ENCODE measurements at regions not wholly inside any gene's neighbourhood (a gene's known extent, or its start where the extent isn't known, plus 50 kb on each side); places are given as distances from the start of the nearest gene placed in this dataset.
"Not testable (repeated sequence)": the region's sequence is repeated elsewhere in the genome, so short reads cannot be mapped to it uniquely, and the experiment has no call there.

GRCh38 chr2:175792199-175792598 lies 209.9 kb downstream of the LNPK start:
- no peaks in the 10 kb centered on the region for H3K36me3 Mint-ChIP-seq (ENCODE audit: low read depth)
- H3K27me3 Mint-ChIP-seq: no peaks in the 10 kb centered on the region
- no peak overlapping the region for H3K4me3 Mint-ChIP-seq
- no peak for DNase-seq
- H3K4me1 Mint-ChIP-seq: no peaks in the 10 kb centered on the region
- CTCF ChIA-PET: no interaction called here
- POLR2A ChIA-PET: no interaction called here
- peaks cover 9% of the 10 kb centered on the region for H3K9me3 Mint-ChIP-seq
- no peak overlapping the region for H3K27ac Mint-ChIP-seq

- no peaks in the 10 kb centered on the region for H3K36me3 Mint-ChIP-seq (ENCODE audit: low read depth)
- H3K9me3 Mint-ChIP-seq: no peaks in the 10 kb centered on the region
- H3K27ac Mint-ChIP-seq: no peak overlapping the region
- H3K4me3 Mint-ChIP-seq: no peak overlapping the region
- ChIA-PET POLR2A (no interaction called here), CTCF (no interaction called here)
- no peaks in the 10 kb centered on the region for H3K4me1 Mint-ChIP-seq
- H3K27me3 Mint-ChIP-seq: no peaks in the 10 kb centered on the region
- DNase-seq: no peak
Measured at GRCh38 chr2:175786471-175787124, 215.5 kb downstream of the LNPK start.

GRCh38 chr2:175777337-175777736 lies 224.7 kb downstream of the LNPK start:
- CTCF ChIA-PET, H3K4me3 Mint-ChIP-seq: not testable (repeated sequence)

GRCh38 chr2:175769200-175769599 lies 232.9 kb downstream of the LNPK start:
- Mint-ChIP-seq H3K4me3 (no peak overlapping the region), H3K27ac (no peak overlapping the region), H3K36me3 (ENCODE audit: low read depth) (no peaks in the 10 kb centered on the region), H3K4me1 (no peaks in the 10 kb centered on the region), H3K27me3 (no peaks in the 10 kb centered on the region), H3K9me3 (no peaks in the 10 kb centered on the region)
- POLR2A ChIA-PET: no interaction called here
- no peak for DNase-seq
- CTCF ChIA-PET: no interaction called here

More at GRCh38 chr2:175777337-175777736, 224.7 kb downstream of the LNPK start:
- H3K27me3 Mint-ChIP-seq; H3K27ac Mint-ChIP-seq; POLR2A ChIA-PET; H3K4me1 Mint-ChIP-seq; H3K9me3 Mint-ChIP-seq; H3K36me3 Mint-ChIP-seq (ENCODE audit: low read depth); DNase-seq: not testable (repeated sequence)

GRCh38 chr2:175766880-175767279 lies 235.2 kb downstream of the LNPK start:
- Mint-ChIP-seq H3K27ac (no peak overlapping the region), H3K27me3 (no peaks in the 10 kb centered on the region), H3K4me3 (no peak overlapping the region), H3K36me3 (ENCODE audit: low read depth) (no peaks in the 10 kb centered on the region), H3K4me1 (no peaks in the 10 kb centered on the region), H3K9me3 (no peaks in the 10 kb centered on the region)
- POLR2A ChIA-PET: no interaction called here
- DNase-seq: no peak
- CTCF ChIA-PET: no interaction called here

GRCh38 chr2:175755656-175756386 lies 246.2 kb downstream of the LNPK start:
- POLR2A ChIA-PET: no interaction called here
- H3K36me3 Mint-ChIP-seq (ENCODE audit: low read depth): no peaks in the 10 kb centered on the region
- H3K4me1 Mint-ChIP-seq: no peaks in the 10 kb centered on the region
- CTCF ChIA-PET: no interaction called here
- H3K27ac Mint-ChIP-seq: no peak overlapping the region
- no peak overlapping the region for H3K4me3 Mint-ChIP-seq
- H3K27me3 Mint-ChIP-seq: peaks cover under 1% of the 10 kb centered on the region
- no peak for DNase-seq
- peaks cover 1% of the 10 kb centered on the region for H3K9me3 Mint-ChIP-seq

- H3K9me3 Mint-ChIP-seq: peaks cover 2% of the 10 kb centered on the region
- ChIA-PET POLR2A (no interaction called here), CTCF (no interaction called here)
- no peak overlapping the region for H3K27ac Mint-ChIP-seq
- no peak overlapping the region for H3K4me3 Mint-ChIP-seq
- no peak for DNase-seq
- H3K27me3 Mint-ChIP-seq: peaks cover 3% of the 10 kb centered on the region
- H3K4me1 Mint-ChIP-seq: no peaks in the 10 kb centered on the region
- no peaks in the 10 kb centered on the region for H3K36me3 Mint-ChIP-seq (ENCODE audit: low read depth)
Measured at GRCh38 chr2:175755169-175755568, 246.9 kb downstream of the LNPK start.

- H3K4me3 Mint-ChIP-seq: no peak overlapping the region
- H3K9me3 Mint-ChIP-seq: peaks cover 2% of the 10 kb centered on the region
- DNase-seq: no peak
- no peaks in the 10 kb centered on the region for H3K36me3 Mint-ChIP-seq (ENCODE audit: low read depth)
- ChIA-PET CTCF (no interaction called here), POLR2A (no interaction called here)
- no peaks in the 10 kb centered on the region for H3K4me1 Mint-ChIP-seq
- H3K27ac Mint-ChIP-seq: no peak overlapping the region
- peaks cover 3% of the 10 kb centered on the region for H3K27me3 Mint-ChIP-seq
Measured at GRCh38 chr2:175750195-175750594, 251.9 kb downstream of the LNPK start.

- Mint-ChIP-seq H3K9me3 (peaks cover 2% of the 10 kb centered on the region), H3K27ac (no peak overlapping the region), H3K4me3 (no peak overlapping the region), H3K4me1 (no peaks in the 10 kb centered on the region), H3K36me3 (ENCODE audit: low read depth) (no peaks in the 10 kb centered on the region), H3K27me3 (peaks cover 8% of the 10 kb centered on the region)
- CTCF ChIA-PET: no interaction called here
- no peak for DNase-seq
- POLR2A ChIA-PET: no interaction called here
Measured at GRCh38 chr2:175745911-175746310, 256.2 kb downstream of the LNPK start.

- Mint-ChIP-seq H3K27ac (no peak overlapping the region), H3K9me3 (no peaks in the 10 kb centered on the region), H3K4me1 (no peaks in the 10 kb centered on the region), H3K4me3 (no peak overlapping the region), H3K27me3 (peaks cover 4% of the 10 kb centered on the region), H3K36me3 (ENCODE audit: low read depth) (no peaks in the 10 kb centered on the region)
- POLR2A ChIA-PET: interaction anchor here (0.7 kb wide), 1 partner anchor 46 kb away, joined by 3 read pairs; no protein-coding TSS in a partner anchor
- DNase-seq: no peak
- CTCF ChIA-PET: no interaction called here
Measured at GRCh38 chr2:175744000-175744399, 258.1 kb downstream of the LNPK start.

- ChIA-PET POLR2A (no interaction called here), CTCF (no interaction called here)
- Mint-ChIP-seq H3K27me3 (peaks cover 4% of the 10 kb centered on the region), H3K4me1 (no peaks in the 10 kb centered on the region), H3K4me3 (no peak overlapping the region), H3K9me3 (no peaks in the 10 kb centered on the region), H3K27ac (no peak overlapping the region), H3K36me3 (ENCODE audit: low read depth) (no peaks in the 10 kb centered on the region)
- no peak for DNase-seq
Measured at GRCh38 chr2:175743011-175743410, 259.1 kb downstream of the LNPK start.

GRCh38 chr2:175742367-175742766 lies 259.7 kb downstream of the LNPK start:
- Mint-ChIP-seq H3K4me1 (no peaks in the 10 kb centered on the region), H3K36me3 (ENCODE audit: low read depth) (no peaks in the 10 kb centered on the region), H3K4me3 (no peak overlapping the region), H3K27ac (no peak overlapping the region), H3K9me3 (no peaks in the 10 kb centered on the region), H3K27me3 (peaks cover 4% of the 10 kb centered on the region)
- ChIA-PET POLR2A (no interaction called here), CTCF (no interaction called here)
- no peak for DNase-seq

- no peak overlapping the region for H3K27ac Mint-ChIP-seq
- no peak for DNase-seq
- no peaks in the 10 kb centered on the region for H3K9me3 Mint-ChIP-seq
- no peaks in the 10 kb centered on the region for H3K36me3 Mint-ChIP-seq (ENCODE audit: low read depth)
- CTCF ChIA-PET: no interaction called here
- H3K4me3 Mint-ChIP-seq: no peak overlapping the region
- peaks cover 4% of the 10 kb centered on the region for H3K27me3 Mint-ChIP-seq
- POLR2A ChIA-PET: interaction anchor here (0.6 kb wide), 1 partner anchor 307 kb away, joined by 5 read pairs; no protein-coding TSS in a partner anchor
- H3K4me1 Mint-ChIP-seq: no peaks in the 10 kb centered on the region
Measured at GRCh38 chr2:175741164-175741563, 260.9 kb downstream of the LNPK start.

Measured in activated CD4-positive, alpha-beta T cell treated with anti-CD3 and anti-CD28 coated beads, Interleukin-2, amount 10 ng/mL, durations not matched to agents 7 days and 5 days (primary cell).